HG03342 (cell line): ENCODE measurements at regions not wholly inside any gene's neighbourhood (a gene's known extent, or its start where the extent isn't known, plus 50 kb on each side); places are given as distances from the start of the nearest gene placed in this dataset.
"Not testable (repeated sequence)": the region's sequence is repeated elsewhere in the genome, so short reads cannot be mapped to it uniquely, and the experiment has no call there.

Experiments
- ATAC-seq: cut with Tn5 transposase; IDR thresholded peaks from one replicate; pipeline ENCODE4 v1.9.1; 2021; ENCODE audit warnings: mild to moderate bottlenecking, moderate library complexity; ENCODE audit not compliant: unreplicated experiment

DNA sequence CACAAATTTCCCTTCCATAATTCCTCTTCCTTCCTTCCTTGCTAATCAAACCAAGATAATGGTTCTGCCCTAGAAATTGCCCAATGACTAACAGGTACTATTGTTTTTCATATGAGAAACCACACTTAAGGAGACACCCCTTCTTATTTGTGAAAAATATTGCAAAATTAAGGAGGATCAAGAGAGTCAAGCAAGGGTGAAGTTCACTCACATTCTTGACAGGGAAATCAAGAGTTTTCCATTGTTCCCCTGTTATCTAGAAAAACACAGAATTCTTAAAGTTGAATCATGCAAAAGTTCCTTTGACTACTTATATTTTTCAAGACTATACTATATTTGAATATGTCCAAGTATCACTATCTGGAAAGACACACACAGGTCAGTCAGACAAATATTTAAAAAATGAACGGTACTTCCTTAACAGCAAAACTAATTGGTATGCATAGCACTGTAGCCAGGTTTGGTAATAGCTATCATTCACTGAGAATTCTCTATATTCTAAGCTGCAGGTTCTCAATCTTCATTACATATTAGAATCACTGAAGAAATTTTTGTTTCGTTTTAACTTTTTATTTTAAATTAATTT, 897.2 kb downstream of the DIAPH3 start:
- ATAC-seq = no peak

- ATAC-seq = no peak
Measured at GRCh38 chr13:59269476-59269875, 894.3 kb downstream of the DIAPH3 start.

DNA sequence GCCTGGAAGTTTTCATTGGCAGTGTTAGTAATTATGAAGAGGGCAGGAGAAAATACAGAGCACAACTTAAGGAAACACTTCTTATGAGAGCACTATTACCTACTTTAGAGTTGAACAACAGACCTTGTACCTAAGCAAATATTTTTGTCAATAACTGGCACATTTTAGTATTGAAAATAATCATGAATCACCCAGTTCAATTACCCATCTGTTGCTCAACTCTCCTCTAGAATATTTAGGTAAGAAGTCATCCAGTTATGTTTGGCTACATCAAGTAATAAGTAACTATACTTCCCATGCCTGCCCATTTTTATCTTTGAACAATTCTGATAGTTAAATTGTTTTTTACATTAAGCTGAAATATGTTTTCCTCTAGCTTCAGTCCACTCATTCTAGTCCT, 893.4 kb downstream of the DIAPH3 start:
- ATAC-seq = no peak

DNA sequence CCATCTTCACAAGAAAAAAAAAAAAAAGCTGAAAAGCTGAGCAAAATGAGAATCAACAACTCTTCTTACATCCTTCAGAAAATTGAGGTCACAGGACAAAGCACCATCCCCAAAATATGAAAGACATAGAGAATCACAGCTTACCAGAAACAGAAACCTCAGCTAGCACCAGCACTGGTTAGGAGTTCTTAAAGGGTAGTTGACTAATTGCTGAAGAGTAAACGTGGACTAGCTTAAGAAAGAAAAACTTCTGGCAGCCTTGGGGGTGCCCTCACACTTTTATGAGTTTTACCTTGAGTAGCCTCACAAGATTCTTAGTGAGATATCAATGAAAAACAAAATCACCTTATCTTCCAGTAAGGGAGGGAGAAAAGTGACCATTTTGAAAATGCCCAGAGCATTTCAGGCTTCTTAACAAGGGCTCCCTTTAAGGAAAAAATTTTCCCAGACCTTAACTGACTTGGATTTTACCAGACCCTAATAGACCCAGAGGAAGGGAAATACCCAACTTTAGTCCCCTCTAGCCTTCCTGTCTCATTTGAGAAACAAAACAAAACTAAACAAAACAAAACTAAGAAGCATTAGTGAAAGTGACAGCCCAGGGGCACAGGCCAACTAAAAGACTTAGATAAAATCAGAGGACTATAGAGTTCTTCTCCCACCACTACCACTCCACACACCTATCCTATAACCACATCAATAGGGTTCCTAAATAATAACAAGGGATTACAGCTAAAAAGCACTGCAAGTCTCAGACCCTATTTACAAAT, 888.6 kb downstream of the DIAPH3 start:
- ATAC-seq = peak; percentile 64

GRCh38 chr13:59276436-59276835, 887.3 kb downstream of the DIAPH3 start:
- no peak for ATAC-seq

DNA sequence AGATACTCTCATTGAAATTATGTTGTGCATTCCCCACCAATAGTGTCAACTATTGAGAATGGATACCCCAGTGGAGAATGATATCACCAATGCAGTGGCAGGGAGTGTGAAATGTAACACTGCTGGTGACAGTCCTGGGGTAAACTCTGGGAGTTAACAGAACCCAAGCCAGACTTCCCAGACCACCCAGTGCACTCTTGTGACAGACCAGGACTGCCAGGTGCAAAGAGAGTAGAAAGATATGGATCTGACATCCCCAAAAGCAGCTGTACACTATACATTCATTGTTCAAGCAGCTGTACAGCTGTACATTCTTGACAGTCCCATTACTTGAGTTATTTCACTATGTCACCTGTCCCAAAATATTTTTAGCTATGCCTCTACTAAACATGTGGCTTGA, 886.6 kb downstream of the DIAPH3 start:
- ATAC-seq = no peak

GRCh38 chr13:59279028-59279427, 884.7 kb downstream of the DIAPH3 start:
- ATAC-seq = no peak

- no peak for ATAC-seq
Measured at GRCh38 chr13:59279576-59279975, 884.2 kb downstream of the DIAPH3 start.

DNA sequence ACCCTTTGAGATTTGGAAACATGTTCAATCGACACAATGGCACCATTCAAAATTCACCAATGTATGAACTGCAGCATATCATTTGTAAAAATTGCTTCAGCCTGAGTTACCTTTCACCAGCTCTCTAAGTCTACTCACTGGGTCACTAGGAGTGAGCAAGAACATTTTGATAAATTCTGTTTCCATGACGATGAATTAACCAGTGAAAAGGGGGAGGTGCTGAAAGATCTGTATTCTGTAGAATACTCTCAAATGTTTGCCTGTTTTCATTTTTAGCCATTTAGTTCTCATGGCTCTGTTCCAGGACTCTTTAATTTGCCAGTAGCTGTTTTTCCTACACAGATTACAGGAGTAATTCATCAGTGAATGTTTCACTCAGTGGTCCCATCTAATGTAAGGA, 883.4 kb downstream of the DIAPH3 start:
- ATAC-seq = no peak

DNA sequence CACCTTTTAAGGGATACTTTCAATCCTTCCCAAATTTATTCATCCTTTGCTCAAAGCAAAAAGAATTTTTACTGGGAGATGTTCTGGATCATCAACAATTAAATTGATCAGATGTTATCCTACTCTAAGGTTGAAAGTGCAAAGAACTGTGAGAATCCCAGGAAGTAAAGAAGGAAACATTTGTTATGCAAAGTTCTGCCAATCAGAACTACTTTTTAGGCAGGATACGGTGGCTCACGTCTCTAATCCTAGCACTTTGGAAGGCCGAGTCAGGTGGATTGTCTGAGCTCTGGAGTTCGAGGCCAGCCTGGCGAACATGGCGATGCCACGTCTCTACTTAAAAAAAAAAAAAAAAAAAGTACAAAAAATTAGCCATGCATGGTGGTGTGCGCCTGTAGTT, 882.3 kb downstream of the DIAPH3 start:
- no peak for ATAC-seq

- ATAC-seq = not testable (repeated sequence)
Measured at GRCh38 chr13:59292240-59292639, 871.5 kb downstream of the DIAPH3 start.

DNA sequence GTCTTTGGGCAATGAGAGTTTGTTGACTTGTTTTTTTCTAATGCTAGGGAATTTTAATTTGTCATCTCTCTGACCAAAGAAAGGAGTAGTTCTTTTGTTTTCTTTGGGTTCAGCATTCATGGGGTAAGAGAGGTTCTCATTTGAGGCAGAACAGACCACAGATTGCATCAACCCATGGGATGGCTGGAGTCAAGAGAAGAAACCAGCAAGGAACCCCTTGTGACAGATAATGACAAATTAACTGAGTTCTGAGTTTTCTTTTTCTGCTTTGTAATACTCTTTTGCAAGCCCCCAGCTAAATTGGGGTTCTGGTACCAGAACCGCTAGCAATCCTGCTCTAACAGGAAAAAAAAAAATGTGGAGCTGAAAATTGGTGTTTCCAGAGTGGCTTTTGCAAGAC, 864.1 kb downstream of the DIAPH3 start:
- ATAC-seq = no peak

DNA sequence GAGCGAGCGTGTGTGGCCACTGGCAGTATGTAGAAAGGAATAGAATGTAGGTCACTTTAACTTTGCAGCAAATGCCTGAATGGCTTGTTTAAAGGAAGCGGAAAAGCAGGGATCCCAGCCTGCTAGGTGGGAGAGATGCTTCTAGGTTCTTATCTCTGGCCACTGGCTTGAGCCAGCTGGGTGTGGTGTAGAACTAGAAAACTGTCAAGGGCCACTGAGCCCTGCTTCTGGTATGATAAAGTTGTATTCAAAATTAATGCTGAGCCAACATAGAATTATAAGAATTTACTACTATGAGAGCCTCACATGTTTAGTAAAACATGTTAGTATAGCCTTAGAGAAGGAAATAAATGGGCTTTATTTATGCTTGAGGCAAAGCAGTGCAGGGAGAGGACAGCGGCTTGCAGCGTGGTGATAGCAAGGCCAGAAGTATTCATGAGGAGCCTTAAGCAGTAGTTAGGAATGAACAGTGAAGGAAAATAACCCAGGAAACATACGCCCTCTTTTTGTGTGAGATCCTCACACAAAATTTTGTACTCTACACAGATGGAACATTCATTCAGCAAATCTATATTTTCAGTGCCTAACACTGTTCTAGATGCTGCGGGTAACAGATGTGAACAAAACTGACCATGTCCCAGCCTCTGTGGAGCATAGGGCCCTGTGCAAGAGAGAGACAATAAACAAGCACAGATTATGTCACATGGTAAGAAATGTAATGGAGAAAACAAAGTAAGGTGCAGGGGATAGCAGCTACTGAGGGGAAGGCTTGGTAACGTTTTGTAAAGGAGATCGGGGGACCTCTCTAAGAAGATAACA, 863.2 kb downstream of the DIAPH3 start:
- ATAC-seq = no peak

DNA sequence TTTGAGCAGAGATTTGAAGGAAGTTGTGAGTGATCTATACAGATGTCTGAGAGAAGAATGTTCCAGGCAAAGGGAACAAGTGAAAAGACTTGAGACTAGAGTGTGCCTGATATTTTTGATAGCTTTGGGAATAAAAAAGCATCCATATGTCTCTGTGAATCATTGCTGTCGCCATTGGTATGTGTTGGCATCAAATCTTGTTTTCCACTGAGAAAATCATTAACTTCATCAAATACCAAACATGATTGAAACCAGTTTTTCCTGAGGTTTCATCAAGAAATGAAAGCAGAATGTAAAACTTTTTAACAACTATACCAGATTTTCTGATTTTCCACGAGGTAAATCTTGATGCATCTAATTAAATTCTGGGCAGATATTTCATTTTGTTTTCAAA, 862.6 kb downstream of the DIAPH3 start:
- no peak for ATAC-seq

- ATAC-seq = no peak
Measured at GRCh38 chr13:59303433-59303832, 860.3 kb downstream of the DIAPH3 start.

DNA sequence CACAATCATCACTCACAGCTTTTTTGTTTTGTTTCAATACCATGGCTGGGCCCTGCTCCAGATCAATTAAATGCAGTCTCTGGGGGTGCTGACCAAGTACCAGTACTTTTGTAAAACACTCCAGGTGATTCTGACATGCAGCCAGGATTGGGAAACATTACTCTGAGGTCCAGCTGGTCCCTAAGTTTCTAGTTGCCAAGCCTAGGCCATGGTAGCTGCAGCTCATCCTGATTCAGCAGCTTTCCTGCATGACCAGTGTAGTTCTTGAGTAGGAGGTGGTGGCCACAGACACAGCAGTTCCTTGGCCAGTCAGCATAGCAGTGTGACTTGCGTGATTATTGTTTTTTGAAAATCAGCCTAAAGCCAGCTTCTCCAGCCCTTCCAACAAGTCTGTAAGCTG, 859.1 kb downstream of the DIAPH3 start:
- ATAC-seq = no peak

DNA sequence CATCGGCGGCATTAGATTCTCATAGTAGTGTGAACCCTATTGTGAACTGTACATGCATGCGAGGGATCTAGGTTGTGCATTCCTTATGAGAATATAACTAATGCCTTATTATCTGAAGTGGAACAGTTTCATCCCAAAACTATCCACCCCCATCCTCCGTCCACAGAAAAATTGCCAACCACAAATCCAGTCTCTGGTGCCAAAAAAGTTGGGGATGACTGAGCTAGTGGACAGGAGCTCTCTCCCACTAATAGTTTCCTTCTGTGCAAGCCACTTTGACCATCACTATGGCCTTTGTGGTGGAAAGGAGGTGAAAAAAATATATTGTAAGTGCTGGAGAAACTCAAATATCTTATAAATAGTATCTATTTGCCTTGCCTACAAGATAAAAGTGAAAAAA, 857.8 kb downstream of the DIAPH3 start:
- ATAC-seq = no peak

GRCh38 chr13:59312776-59313175, 851.0 kb downstream of the DIAPH3 start:
- ATAC-seq = no peak

- peak; percentile 87 for ATAC-seq
Measured at GRCh38 chr13:59318320-59318930, 845.3 kb downstream of the DIAPH3 start.

- no peak for ATAC-seq
Measured at GRCh38 chr13:59319276-59319675, 844.5 kb downstream of the DIAPH3 start.

DNA sequence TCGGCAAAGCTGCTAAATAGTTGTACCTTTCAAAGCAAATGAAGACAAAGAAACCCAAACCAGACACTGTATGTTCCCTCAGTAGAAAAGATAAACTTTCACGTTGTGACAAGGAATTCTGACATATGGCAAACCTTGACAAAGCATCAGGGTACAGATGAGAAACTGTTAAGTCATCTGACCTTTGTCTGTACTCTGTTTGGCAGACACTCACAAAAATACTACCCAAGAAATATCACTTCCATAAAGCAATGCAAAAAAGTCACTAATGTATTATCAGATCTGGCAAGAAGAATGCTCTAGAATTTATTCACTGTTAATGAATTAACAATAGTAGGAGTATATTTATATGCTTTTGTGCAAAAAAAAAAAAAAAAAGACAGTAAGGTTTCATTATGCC, 843.7 kb downstream of the DIAPH3 start:
- no peak for ATAC-seq
